Naive B cell (primary cell): ENCODE measurements at regions not wholly inside any gene's neighbourhood (a gene's known extent, or its start where the extent isn't known, plus 50 kb on each side); places are given as distances from the start of the nearest gene placed in this dataset.

Experiments
- ATAC-seq, 2 donors: fragments of 150-1000 bp; cut with Tn5 transposase; 2 replicates each; pipeline ENCODE4 v1.10.0; 2021; ENCODE audit warnings: low read depth in 2 of 2, mild to moderate bottlenecking in 2 of 2, moderate library complexity in 2 of 2
- DNase-seq: peaks from one replicate; pipeline ENCODE4 v3.0.0; 2022
- H3K27ac Mint-ChIP-seq, 6 donors: one replicate each; pipeline ENCODE4 v1.8.0; 2020 to 2022; ENCODE audit warnings: mild to moderate bottlenecking in 6 of 6, mixed read lengths in 6 of 6, moderate library complexity in 5 of 6, inconsistent platforms in 2 of 6
- H3K27me3 Mint-ChIP-seq, 3 donors: one replicate each; pipeline ENCODE4 v1.8.0; 2021 to 2022; ENCODE audit warnings: mixed read lengths in 3 of 3, mild to moderate bottlenecking in 1 of 3
- H3K36me3 Mint-ChIP-seq, 2 donors: one replicate each; pipeline ENCODE4 v1.8.0; 2020 to 2022; ENCODE audit warnings: mixed read lengths in 2 of 2, inconsistent platforms in 1 of 2, mild to moderate bottlenecking in 1 of 2
- H3K4me1 Mint-ChIP-seq, 3 donors: one replicate each; pipeline ENCODE4 v1.8.0; 2020 to 2022; ENCODE audit warnings: mixed read lengths in 3 of 3, inconsistent platforms in 1 of 3, mild to moderate bottlenecking in 1 of 3, moderate library complexity in 1 of 3
- H3K4me3 Mint-ChIP-seq, 8 donors: one replicate each; pipeline ENCODE4 v1.8.0; 2020 to 2022; ENCODE audit warnings: mild to moderate bottlenecking in 8 of 8, mixed read lengths in 8 of 8, moderate library complexity in 8 of 8, inconsistent platforms in 2 of 8
- H3K9me3 Mint-ChIP-seq, 7 donors: one replicate each; pipeline ENCODE4 v1.8.0; 2020 to 2022; ENCODE audit warnings: mixed read lengths in 7 of 7, mild to moderate bottlenecking in 5 of 7, inconsistent platforms in 2 of 7, moderate library complexity in 1 of 7

- Mint-ChIP-seq H3K4me1 (no peaks in the 10 kb centered on the region), H3K4me3 (no peak overlapping the region), H3K36me3 (no peaks in the 10 kb centered on the region), H3K27me3 (no peaks in the 10 kb centered on the region), H3K9me3 (no peaks in the 10 kb centered on the region), H3K27ac (no peak overlapping the region)
- DNase-seq (no peak), ATAC-seq (no peak)
Measured at GRCh38 chr7:81367326-81367931, 402.4 kb downstream of the HGF start.

- no peak overlapping the region for H3K27ac Mint-ChIP-seq
- H3K4me3 Mint-ChIP-seq = no peak overlapping the region
- peaks cover 0 to 2% (median 0%) of the 10 kb centered on the region in 7 donors for H3K9me3 Mint-ChIP-seq
- DNase-seq = no peak
- ATAC-seq = no peak
- no peaks in the 10 kb centered on the region for H3K36me3 Mint-ChIP-seq
- H3K4me1 Mint-ChIP-seq = no peaks in the 10 kb centered on the region
- no peaks in the 10 kb centered on the region for H3K27me3 Mint-ChIP-seq
Measured at GRCh38 chr7:81366546-81366945, 403.3 kb downstream of the HGF start.

- H3K4me3 Mint-ChIP-seq = no peak overlapping the region
- ATAC-seq (no peak), DNase-seq (no peak)
- no peak overlapping the region for H3K27ac Mint-ChIP-seq
- H3K27me3 Mint-ChIP-seq = no peaks in the 10 kb centered on the region
- H3K9me3 Mint-ChIP-seq = peaks cover 0 to 4% (median 0%) of the 10 kb centered on the region in 7 donors
- no peaks in the 10 kb centered on the region for H3K4me1 Mint-ChIP-seq
- no peaks in the 10 kb centered on the region for H3K36me3 Mint-ChIP-seq
Measured at GRCh38 chr7:81361769-81362312, 408.0 kb downstream of the HGF start.

GRCh38 chr7:81355911-81356310 lies 413.9 kb downstream of the HGF start:
- DNase-seq (no peak), ATAC-seq (no peak)
- Mint-ChIP-seq H3K27ac (no peak overlapping the region), H3K36me3 (no peaks in the 10 kb centered on the region), H3K4me3 (no peak overlapping the region), H3K4me1 (no peaks in the 10 kb centered on the region), H3K9me3 (peaks cover 0 to 4% (median 0%) of the 10 kb centered on the region in 7 donors), H3K27me3 (no peaks in the 10 kb centered on the region)

DNA sequence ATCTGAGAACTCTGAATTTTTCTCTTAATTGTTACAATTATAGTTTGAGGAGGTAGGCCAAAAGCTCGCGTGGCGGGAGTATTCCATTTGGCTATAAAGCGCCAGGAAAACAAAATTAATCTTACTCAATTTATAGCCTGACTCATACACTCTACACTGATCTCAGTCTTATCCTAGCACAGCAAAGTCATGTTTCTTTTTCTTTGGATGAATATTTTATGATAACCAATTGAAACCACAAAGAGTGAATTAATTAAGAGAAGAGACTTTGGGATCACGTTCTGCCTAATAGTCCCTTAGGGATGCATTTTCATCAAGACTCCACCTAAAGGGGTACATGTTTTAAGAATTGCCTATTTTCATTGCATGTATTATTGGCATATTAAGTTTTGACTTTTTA lies 420.8 kb downstream of the HGF start:
- no peak for ATAC-seq
- no peak overlapping the region for H3K4me3 Mint-ChIP-seq
- H3K4me1 Mint-ChIP-seq = no peaks in the 10 kb centered on the region
- H3K27me3 Mint-ChIP-seq = no peaks in the 10 kb centered on the region
- H3K9me3 Mint-ChIP-seq = peaks cover 0 to 7% (median 1%) of the 10 kb centered on the region in 7 donors
- no peak for DNase-seq
- no peak overlapping the region for H3K27ac Mint-ChIP-seq
- no peaks in the 10 kb centered on the region for H3K36me3 Mint-ChIP-seq

DNA sequence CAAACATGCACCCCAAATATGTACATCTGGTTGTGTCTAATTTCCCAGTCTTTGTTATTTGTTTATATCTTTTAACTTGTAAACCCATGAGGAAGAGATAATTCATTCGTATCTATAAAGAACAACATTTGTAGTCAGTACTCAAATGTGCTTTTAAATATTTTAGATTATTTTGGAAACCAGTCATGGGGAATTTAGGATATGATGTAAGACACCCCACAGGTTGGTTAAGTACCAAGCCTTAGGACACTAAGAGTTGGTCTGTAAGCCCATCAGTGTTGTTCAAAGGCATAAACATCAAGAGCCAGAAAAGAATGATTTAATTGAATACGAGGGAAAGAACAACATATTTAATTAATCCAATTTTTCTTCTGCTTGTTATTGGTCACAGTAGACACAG lies 421.1 kb upstream of the SEMA3C start:
- DNase-seq (no peak), ATAC-seq (no peak)
- Mint-ChIP-seq H3K9me3 (peaks cover 0 to 9% (median 4%) of the 10 kb centered on the region in 7 donors), H3K36me3 (no peaks in the 10 kb centered on the region), H3K27ac (no peak overlapping the region), H3K4me1 (no peaks in the 10 kb centered on the region), H3K27me3 (no peaks in the 10 kb centered on the region), H3K4me3 (no peak overlapping the region)

- Mint-ChIP-seq H3K27ac (no peak overlapping the region), H3K36me3 (no peaks in the 10 kb centered on the region), H3K4me1 (no peaks in the 10 kb centered on the region), H3K4me3 (no peak overlapping the region), H3K27me3 (no peaks in the 10 kb centered on the region), H3K9me3 (peaks cover 0 to 8% (median 5%) of the 10 kb centered on the region in 7 donors)
- no peak for ATAC-seq
- no peak for DNase-seq
Measured at GRCh38 chr7:81333536-81333935, 414.7 kb upstream of the SEMA3C start.

- DNase-seq (no peak), ATAC-seq (no peak)
- H3K4me3 Mint-ChIP-seq = no peak overlapping the region
- no peaks in the 10 kb centered on the region for H3K36me3 Mint-ChIP-seq
- H3K4me1 Mint-ChIP-seq = no peaks in the 10 kb centered on the region
- H3K27ac Mint-ChIP-seq = no peak overlapping the region
- no peaks in the 10 kb centered on the region for H3K27me3 Mint-ChIP-seq
- peaks cover 0 to 8% (median 5%) of the 10 kb centered on the region in 7 donors for H3K9me3 Mint-ChIP-seq
Measured at GRCh38 chr7:81333004-81333403, 414.2 kb upstream of the SEMA3C start.

GRCh38 chr7:81331061-81332018 lies 412.5 kb upstream of the SEMA3C start:
- Mint-ChIP-seq H3K4me1 (no peaks in the 10 kb centered on the region), H3K9me3 (peaks cover 0 to 8% (median 2%) of the 10 kb centered on the region in 7 donors), H3K4me3 (no peak overlapping the region), H3K27ac (no peak overlapping the region), H3K27me3 (no peaks in the 10 kb centered on the region), H3K36me3 (no peaks in the 10 kb centered on the region)
- no peak for DNase-seq
- ATAC-seq = no peak

DNA sequence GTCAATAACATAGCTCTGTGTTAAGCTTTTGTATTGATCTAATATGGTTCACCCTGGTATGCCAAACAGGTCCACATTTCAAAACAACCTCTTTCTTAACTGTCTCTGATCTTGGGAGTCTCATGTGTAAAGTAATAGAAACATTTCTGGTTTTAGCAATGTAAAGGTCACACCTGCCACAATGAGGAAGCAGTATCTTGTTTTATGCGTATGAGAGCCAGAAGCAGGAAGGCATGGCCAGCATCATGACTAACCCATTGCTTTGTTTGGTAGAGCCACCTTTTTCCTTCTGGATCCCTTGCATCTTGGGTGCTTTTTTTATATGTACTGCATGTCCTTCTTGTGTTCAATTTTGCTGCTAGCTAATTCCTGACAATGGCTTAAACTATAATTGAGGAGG lies 411.3 kb upstream of the SEMA3C start:
- peaks cover 0 to 8% (median 2%) of the 10 kb centered on the region in 7 donors for H3K9me3 Mint-ChIP-seq
- no peak for ATAC-seq

DNA sequence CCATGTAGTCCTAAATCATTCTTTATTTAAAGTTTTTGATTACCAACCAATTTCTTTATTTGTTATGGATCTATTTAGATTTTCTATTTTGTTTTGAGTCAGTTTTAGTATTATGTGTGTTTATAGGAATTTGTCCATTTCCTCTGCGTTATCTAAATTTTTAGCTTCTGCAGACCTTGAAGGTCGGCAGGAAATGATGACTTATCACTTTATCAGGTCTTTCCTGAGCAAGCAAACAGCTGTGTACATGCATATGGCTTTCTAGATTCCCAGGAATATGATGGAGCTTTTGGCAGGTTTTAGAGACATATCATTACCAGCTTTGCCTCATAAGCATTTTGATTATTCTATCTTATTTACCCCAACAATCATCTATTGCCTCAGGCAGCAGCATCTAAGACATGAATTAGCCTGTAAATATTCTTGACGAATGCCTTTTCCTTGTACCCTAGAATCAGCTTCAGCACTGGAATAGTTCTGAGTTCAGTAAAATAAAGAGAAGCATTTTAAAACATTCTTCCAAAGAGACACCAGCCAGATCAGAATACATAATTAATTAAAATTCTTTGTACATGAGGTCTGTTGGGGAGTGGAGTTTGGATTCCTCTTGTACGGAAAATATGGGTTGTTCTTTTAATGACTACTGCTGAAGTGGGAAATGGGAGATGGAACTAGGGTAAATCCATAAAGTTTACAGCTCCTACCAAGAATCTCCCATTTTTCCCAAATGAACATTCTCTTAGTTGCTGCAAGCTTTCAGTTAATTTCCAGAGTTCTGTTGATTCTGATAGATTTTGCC lies 408.8 kb upstream of the SEMA3C start:
- H3K4me1 Mint-ChIP-seq = no peaks in the 10 kb centered on the region
- no peak for DNase-seq
- H3K9me3 Mint-ChIP-seq = peaks cover 0 to 4% (median 2%) of the 10 kb centered on the region in 7 donors
- H3K27ac Mint-ChIP-seq = no peak overlapping the region
- H3K27me3 Mint-ChIP-seq = no peaks in the 10 kb centered on the region
- H3K4me3 Mint-ChIP-seq = no peak overlapping the region
- no peak for ATAC-seq
- no peaks in the 10 kb centered on the region for H3K36me3 Mint-ChIP-seq

More for the DNA sequence above, 411.3 kb upstream of the SEMA3C start:
- no peak for DNase-seq
- H3K4me3 Mint-ChIP-seq = no peak overlapping the region
- H3K27ac Mint-ChIP-seq = no peak overlapping the region
- H3K4me1 Mint-ChIP-seq = no peaks in the 10 kb centered on the region
- H3K27me3 Mint-ChIP-seq = no peaks in the 10 kb centered on the region
- H3K36me3 Mint-ChIP-seq = no peaks in the 10 kb centered on the region

DNA sequence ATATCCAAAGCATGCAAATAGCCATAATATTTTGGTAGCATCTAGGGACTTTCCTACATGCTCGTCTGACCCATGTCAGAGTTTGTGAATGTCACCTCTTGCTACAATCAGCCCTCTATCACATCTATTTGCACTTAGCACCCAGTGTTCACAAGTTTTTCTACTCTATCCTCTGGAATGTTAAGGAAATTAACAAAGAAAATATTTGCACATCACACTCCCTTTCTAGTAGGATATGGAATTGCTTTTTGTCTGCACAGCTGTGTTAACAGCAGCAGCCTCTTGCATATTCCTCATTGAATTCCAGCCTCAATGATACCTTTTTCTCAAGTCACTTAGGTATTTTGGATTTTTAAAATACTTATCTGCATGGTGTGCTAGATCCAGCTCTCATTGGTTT lies 403.1 kb upstream of the SEMA3C start:
- H3K36me3 Mint-ChIP-seq = no peaks in the 10 kb centered on the region
- DNase-seq (no peak), ATAC-seq (no peak)
- no peaks in the 10 kb centered on the region for H3K27me3 Mint-ChIP-seq
- no peaks in the 10 kb centered on the region for H3K4me1 Mint-ChIP-seq
- no peak overlapping the region for H3K27ac Mint-ChIP-seq
- no peak overlapping the region for H3K4me3 Mint-ChIP-seq
- peaks cover 0 to 5% (median 0%) of the 10 kb centered on the region in 7 donors for H3K9me3 Mint-ChIP-seq

DNA sequence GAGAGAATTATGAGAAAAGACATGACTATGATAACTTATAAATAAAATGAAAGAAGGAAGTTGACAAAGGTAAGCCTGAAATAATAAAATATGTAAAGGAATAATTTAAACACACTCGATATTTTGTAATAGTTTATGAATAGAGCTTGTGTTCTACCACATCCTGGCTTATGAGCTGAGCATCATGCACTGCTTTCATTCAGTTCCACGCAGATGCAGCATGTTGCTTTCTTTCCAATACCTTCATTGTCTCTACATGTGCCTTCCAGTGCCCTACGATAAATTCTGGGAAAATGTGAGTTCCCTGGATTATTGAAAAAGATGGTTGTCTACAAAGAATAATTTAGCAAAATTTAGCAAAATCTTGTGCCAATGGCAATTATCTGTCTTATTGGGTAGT lies 398.9 kb upstream of the SEMA3C start:
- no peaks in the 10 kb centered on the region for H3K36me3 Mint-ChIP-seq
- H3K9me3 Mint-ChIP-seq = peaks cover 0 to 5% (median 0%) of the 10 kb centered on the region in 7 donors
- no peaks in the 10 kb centered on the region for H3K27me3 Mint-ChIP-seq
- no peak overlapping the region for H3K4me3 Mint-ChIP-seq
- DNase-seq = no peak
- no peak overlapping the region for H3K27ac Mint-ChIP-seq
- ATAC-seq = no peak
- no peaks in the 10 kb centered on the region for H3K4me1 Mint-ChIP-seq
